Forelimb muscle (tissue), 1 donor: ENCODE measurements at regions not wholly inside any gene's neighbourhood (a gene's known extent, or its start where the extent isn't known, plus 50 kb on each side); places are given as distances from the start of the nearest gene placed in this dataset.

Source experiments
- DNase-seq: peaks from one replicate; pipeline ENCODE4 v3.0.0-alpha.2; 2013; ENCODE audit warnings: low read depth

DNA sequence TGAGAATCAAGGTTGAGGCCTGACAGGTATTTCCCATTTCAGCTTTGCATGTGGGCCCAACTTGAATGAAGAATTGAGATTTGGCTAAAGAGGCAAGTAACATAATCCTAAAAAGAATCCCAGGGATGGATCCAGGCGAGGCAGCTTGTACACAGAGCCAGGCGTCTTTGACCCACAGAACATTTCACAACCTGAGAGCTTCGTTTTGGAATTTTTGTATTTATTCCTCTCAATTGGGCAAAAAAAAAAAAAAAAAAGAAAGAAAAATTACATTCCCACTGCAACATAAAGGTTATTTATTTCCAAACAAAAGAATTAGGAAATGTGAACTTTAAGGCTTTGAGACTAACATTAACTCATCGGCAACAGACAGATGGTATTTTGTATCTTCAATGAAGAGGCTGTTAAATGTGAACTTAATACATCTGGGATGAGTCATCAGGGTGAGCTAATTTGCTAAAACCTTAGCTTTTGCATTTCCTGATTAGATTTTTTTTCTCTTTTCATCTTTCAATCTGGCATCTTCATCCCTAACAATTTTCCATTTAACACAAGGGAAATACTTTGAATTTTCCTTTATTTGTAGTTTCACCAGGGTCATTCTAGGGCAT, 478.5 kb upstream of the TNP1 start:
- DNase-seq, result no peak

DNA sequence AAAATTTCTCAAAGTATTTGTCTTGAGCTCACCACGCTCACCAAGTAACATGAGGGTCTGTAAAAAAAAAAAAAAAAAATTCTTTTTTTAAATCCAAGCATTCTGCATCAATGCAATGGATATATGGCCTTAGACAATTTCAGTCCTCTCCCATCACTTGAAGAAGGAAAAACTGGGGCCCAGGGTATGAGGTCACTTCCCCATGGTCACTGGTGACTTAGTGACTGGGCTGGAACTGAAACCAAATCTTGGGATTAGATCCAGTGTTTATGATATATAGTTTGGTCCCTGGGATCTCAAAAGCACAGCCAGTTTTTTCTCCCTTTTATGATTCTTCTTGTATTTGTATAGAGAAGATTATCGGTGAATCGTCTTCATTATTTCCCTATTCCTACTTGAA, 477.9 kb upstream of the TNP1 start:
- no peak for DNase-seq

DNA sequence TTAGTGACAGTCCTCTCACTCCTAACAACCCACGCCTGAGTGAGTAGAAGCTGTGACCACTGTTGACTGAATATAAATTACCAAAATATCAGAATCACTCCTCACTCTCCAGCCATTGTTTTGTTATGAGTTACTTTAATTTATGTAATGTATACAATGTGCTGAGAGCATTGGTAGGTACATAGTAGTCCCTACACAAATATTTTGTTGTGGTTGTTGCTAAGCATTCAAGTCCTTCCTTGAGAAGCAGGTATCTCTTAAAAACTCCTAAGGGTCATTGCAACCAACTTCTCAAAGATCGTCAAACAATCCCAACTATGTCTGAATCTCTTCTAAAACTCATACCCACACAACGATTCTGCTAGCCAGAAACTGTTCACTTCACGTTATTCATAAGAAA, 476.8 kb upstream of the TNP1 start:
- no peak for DNase-seq

DNA sequence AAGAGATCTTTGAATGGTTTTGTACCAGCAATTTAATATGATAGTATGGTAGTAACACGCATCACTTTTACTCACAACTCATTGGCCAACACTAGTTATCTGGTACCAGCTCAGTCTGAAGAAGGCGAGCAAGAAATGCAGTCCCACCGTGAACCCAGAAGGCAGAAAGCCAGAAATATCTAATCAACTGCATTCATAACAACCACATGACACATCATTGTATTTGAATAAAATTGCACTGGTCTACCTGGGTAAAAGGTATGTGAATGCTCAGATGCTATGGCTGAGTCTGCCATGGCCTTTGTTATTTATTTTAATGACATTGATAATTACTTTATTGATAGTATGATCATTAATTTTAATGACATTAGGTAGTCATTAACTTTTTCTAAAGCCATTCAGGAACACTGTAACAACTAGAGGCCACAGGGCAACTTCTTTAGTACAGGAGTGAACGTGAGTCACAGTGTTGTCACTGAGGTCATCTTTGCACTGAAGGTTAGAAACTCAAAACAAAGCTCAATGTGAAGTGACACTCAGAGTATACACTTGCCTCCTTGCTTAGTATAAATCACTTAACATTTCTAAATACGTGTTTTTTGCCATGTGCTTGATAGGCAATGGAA, 475.6 kb upstream of the TNP1 start:
- DNase-seq, result no peak

DNA sequence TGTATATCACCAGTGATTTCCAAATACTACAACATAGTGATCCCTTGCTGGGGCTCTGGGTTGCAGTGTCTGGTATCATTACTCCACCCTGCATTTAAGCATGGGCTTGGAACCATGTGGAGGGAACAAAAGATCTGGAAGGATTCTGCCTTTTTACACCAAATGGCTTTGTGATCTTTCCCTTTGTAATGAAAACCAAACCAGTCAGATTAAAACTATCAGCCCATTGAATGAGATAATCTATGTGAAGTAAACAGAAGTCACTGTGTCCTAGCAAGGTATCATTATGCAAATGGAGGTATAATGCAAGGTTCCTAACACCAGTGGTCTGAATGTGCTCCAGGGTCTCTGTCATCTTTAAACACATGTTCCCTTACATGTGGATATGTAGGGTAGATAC, 474.7 kb upstream of the TNP1 start:
- DNase-seq, result no peak

DNA sequence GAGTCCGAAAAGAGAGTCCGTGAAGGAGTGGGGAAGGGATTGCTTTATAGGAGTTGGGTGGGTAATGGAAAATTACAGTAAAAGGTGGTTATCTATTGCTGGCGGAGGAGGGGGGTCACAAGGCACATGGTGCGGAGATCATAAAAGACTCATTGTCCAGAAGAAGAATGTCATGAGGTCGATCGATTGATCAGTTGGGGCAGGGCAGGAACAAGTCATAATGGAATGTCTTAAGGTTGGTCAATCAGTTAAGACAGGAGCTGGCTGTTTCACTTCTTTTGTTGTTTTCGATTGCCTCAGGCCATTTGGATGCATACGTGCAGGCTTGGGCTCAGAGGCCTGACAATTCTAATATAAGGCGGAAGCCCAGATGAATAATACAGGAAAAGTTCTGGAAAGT, 473.0 kb upstream of the TNP1 start:
- no peak for DNase-seq

DNA sequence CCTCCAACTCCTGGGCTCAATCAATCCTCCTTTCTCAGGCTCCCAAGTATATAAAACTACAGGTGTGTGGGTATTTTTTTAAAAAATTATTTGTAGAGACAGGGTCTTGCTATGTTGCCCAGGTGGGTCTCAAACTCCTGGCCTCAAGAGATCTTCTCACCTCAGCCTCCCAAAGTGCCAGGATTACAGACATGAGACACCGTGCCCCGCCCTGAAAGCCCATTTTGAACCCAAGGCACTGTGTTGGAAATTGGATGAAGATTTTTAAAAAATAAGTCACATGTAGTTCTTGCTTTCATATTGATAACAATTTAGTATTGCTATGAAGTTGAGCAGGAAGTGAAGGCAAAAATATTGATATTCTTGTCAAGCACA, 472.5 kb upstream of the TNP1 start:
- DNase-seq, result no peak

DNA sequence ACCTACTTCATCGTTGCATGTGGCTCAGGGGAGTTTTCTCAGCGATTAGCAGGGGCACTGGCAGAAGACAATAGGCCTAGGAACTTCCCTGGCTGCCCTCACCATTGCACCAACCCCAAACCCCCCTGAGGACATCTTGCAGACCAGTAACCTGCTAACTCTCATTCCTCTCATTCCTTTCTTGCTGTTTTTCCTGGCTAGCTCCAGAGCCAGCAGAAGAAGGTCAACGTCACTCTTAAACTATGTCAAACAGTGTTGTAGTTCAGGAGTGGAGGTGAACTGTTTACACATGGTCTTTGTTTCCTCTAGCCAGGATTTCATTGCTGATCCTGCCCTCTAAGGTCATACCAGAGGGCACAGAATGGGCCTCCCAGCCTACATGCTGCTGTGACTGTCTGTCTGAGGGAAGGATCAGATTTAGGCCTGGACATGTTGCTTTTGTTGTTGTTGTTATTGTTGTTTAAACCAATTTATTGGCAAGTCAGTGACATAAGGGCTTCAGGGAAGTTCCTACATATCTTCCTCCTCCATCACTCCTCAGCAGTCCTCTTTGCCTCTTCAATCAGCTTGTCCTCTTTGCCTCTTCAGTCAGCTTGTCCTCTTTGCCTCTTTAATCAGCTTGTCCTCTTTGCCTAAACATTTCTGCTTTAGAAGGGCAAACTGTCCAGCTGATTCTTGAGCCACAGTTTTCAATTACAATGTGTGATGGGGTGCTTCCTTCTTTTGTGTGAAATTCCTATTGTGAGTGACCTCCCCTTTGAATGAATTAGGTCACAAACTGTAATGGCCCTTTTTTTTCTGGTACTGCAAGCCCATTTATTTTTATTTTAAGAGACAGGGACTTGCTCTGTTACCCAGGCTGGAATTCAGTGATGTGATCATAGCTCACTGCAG, 471.9 kb upstream of the TNP1 start:
- no peak for DNase-seq

DNA sequence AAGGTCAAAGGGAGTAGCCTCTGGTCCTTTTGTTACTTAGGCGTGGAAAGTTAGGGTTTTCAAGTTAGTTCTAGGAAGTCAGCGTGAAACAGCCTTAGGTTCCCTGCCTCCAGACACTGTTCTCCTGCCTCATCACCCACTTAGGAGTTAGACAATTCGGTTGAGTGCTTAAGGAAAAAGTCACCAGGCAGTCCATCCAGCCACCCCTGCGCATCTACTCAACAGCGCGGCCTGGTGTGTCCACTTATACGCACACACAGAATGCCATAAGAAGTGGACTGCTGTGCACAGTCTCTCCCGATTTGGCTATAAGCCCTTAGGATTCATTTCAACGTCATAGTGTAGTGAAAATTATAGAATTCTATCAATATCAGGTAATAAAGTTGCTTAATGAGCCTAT, 470.8 kb upstream of the TNP1 start:
- no peak for DNase-seq

DNA sequence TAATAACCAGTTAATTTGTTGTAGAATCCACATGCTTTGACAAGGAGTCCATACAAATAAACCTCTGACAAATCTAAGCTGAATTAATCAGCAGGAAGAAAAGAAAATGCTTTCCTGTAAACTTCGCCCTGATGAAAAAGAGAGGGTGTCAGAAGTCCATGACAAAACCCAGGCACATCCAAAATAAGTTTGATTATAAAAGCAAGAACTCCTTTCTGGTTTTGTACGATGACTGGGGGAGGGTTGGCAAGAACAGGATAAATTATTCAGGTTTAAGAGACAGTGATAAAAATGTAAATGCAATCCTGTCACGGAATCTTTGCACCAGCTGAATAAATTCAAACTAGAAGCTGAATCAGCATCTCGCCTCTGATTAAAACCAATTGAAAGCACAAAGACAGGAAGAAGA, 469.2 kb upstream of the TNP1 start:
- DNase-seq, result no peak

DNA sequence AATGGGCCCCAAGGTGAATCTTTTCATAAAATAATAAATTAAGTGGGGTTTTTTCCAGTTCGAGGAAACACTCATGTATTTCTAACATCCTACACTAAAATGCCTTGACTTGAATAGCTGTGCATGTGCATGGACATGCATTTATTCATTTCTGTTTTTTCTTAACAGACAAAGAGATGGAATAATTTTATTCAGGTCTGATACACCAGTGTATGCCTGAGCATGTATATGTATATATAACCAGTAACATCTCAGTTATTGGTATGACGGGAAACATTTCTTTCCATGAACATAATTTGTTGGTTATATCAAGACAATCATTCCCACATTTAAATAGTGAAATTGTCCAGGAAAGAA, 468.7 kb upstream of the TNP1 start:
- no peak for DNase-seq

DNA sequence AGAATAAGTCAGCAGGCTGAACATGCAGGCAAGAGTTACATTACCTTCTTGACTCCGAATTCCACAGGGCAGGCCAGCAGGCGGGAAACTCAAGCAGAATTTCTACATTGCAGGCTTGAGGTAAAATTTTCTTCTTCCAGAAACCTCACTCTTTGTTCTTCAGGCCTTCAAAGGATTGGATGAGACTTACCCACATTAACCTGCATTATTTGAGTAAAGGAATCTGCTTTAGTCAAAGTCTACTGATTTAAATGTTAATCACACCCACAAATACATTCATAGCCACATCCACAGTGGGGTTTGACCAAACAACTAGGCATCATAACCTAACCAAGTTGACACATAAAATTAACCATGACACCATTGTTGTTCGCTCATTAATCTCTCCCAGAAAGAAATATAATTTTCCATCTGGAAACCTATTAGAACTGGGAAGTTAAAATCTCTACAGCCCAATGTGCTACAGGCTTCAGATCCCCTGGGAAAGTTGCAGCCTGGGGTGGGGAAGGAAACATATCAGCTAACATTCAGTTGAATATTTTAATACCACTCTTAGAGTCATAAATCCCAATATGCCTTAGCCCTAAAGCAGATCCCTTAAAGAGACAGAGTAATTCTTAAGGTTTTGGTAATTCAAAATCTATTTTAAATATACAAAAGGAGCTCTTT, 468.2 kb upstream of the TNP1 start:
- DNase-seq, result no peak

DNA sequence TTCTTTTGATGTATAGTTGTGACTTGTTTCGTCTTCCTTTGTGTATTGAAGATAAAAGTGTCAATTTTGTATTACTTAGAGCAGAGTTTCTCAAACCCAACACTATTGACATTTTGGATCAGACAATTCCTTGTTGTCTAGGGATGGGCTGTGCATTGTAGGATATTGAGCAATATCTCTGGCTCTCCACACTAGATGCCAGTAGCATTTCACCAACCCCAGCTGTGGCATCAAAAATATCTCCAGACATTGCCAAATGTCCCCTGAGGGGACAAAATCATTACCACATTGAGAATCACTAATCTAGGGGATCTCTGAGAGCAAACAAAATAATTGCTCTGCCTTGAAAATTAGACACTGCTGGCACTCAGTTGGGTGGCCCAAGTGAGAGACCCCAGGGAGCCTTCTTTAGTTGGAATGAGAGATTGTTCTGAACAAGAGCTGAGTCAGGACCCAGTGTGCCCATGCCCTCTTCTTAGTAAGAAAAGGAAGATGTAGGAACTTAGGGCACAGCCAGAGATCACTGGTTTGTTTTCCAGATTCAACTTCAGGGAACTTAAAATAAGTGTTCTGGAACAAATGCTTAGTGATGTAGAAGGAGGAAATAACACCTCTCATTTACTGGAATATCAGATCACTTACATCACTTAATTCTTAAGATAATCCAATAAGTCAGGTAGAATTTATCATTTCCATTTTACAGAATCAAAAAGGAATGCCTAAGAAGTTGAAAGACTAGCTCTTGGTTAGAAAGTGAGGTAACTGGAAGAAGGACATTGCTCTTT, 466.6 kb upstream of the TNP1 start:
- no peak for DNase-seq

DNA sequence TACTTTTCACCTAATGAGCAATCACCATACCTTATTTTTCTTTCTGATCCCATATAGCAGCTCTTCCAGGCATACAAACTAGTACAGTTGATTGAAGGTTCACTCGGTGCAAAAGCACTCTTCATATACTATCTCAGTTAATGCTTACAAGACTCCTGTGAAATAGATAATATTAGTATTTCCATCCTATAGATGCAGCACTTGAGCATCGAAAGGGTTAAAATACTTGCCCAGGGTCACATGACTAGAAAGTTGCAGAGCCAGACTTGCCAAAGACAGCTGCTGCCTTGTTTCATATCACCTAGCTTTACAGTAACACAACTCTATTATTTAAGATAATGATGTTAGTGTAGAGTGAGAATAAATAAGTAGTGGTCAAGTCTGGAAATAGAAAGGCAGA, 466.0 kb upstream of the TNP1 start:
- DNase-seq, result no peak

DNA sequence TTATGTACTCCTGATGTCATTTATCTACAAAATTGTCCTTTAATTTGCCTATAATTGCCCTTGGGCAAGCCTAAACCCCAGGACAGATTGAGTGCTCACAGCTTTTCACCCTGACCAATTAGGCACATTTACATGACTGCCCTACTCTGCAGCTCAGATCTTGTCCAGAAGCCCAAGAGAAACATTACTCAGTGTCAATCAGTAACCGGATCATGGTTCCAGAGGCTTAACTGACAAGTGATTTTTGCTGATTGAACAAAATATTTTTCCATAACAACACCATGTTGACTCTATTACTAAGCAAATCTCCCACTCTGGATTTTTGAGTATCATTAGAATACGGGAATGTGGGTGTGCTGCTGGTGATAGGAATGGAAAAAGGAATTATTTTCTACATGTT, 465.4 kb upstream of the TNP1 start:
- DNase-seq, result no peak

DNA sequence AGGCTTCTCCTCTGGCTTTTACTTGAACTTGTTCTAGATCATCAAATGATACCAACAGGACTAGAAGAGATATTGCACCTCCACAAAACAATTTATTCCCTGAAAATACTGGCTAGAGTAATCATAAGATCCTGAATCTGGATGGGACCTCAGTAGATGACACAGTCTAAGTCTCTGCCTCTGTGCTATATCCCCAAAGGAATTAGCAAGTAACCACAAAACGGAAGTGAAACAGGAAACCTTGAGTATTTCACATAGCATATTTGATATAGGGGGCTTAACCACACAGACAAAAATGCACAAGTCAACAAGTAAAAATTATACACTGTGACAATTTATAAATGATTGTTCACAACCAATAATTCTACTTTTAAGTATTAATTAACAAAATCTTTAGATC, 456.9 kb upstream of the TNP1 start:
- no peak for DNase-seq

DNA sequence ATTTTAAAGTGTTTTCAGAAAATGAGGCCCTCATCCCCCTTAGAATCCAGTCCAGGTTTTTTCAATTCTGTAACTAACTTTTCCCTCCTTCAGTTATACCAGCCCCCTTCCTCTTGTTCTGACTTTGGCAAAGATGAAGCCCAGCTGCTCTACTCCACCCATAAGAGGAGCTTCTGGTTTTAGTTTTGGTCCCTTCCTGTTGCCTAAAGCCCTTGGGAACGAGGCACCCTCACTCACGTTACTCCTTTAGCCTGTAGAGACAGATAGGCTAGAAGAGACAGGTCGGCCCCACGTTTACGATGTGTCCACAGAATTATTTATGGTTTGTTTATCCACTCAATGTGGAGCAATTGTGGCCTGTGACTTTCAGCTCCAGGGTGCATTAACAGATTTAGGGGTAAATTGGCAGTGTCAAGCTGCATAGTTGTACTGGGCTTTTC, 454.2 kb upstream of the TNP1 start:
- no peak for DNase-seq

DNA sequence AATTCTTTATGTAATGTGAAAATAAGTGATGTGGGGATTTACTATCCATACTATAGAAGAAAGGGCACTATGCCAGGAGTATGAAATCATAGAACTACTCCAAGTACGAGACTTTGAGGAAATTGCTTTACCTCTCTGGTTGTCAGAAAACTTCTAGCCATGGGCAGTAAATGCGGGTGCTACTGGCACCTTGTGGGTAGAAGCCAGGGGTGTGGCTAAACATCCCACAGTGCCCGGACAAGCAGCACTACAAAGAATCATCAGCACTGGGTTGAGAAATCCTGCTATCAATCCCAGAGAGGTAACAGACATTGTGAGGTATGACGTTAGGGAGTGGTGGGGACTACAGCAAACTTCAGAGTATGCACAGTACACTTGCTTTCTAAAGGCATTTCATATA, 453.5 kb upstream of the TNP1 start:
- no peak for DNase-seq

DNA sequence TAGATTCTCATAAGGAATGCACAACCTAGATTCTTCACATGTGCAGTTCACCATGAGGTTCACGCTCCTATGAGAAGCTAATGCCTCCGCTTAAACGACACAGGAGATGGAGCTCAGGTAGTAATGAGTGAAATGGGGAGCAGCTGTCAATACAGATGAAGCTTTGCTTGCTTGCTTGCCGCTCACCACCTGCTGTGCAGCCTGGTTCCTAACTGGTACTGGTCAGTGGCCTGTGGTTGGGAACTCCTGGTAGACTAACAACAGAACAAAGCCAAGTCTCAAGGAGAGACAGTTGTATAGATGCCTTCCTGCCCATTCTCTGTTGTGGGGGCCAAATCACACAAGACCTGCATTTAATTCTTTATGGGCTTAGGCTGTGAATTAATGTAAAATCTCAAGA, 449.2 kb upstream of the TNP1 start:
- no peak for DNase-seq

DNA sequence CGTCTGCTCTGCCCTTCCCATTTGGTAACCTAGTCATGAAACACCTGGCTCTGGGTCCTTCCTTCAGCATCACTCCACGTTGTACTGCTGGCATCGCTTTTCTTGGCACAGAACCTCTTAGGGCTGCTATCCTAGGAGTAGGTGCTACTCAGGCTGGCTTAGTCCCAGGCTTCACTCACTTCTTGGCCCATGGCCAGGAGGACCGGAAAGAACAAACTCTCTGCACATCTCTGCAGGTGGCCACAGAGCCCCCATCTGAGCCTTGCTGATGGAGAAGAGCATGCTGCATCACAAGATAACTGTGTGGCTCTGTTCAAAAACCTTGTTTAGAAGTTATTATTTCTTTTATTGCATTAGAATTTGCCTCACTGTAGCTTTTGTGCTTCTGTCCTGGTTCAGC, 447.2 kb upstream of the TNP1 start:
- DNase-seq, result no peak

DNA sequence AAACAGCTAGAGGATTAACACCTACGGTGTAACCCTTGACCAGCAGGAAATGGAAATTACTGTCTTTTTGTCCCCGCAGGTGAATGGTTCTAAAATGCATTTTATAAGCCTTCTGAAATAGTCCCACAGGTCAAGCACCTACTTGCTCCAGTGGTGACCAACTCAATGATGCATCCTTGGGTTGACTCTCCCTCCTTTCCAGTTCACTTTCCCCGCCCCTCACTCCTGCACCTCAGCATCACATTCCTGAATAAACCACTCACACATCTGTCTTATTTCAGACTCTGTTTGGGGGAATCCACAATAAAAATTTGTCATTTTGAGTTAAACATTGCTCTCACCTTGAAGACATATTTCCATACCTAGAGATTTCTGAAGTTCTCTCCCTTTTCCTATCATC, 446.0 kb upstream of the TNP1 start:
- no peak for DNase-seq

DNA sequence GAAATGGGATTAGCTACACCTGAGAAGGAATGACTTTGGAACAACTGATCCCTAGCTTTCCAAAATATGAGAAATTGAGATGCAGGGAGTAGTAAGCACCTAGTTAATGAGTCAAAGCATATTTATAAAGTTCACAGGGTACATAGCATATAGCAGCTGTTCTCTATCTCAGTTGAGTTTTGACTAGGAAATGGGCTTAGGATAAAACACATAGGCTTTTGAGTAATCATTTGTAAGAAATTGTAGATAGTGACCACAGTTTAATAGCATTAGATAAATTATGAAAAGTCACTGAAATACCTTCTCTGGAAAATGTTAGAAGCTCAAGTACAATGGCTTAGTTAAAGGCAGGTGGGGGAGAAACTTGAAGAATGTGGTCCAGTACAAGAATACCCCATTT, 444.7 kb upstream of the TNP1 start:
- DNase-seq, result no peak
